H9 (cell line): ENCODE measurements at regions not wholly inside any gene's neighbourhood (a gene's known extent, or its start where the extent isn't known, plus 50 kb on each side); places are given as distances from the start of the nearest gene placed in this dataset.

ENCODE experiments used
- DNase-seq: peaks from one replicate; pipeline ENCODE4 v3.0.0-alpha.2; 2017
- H2AFZ ChIP-seq: one replicate; pipeline ENCODE4 v1.6.1; 2013; ENCODE audit warnings: mild to moderate bottlenecking, low read length, control low read depth, moderate library complexity
- H2AK5ac ChIP-seq: 2 replicates; pipeline ENCODE4 v1.6.1; 2013; ENCODE audit warnings: low read length, control low read depth, mixed read lengths; ENCODE audit not compliant: insufficient read length
- H2BK120ac ChIP-seq: one replicate; pipeline ENCODE4 v1.6.1; 2013; ENCODE audit warnings: low read depth, mild to moderate bottlenecking, low read length, control low read depth, inconsistent platforms; ENCODE audit not compliant: poor library complexity, severe bottlenecking
- H2BK12ac ChIP-seq: 2 replicates; pipeline ENCODE4 v1.6.1; 2013; ENCODE audit warnings: low read length, control low read depth, mixed read lengths, low read depth; ENCODE audit not compliant: insufficient read length
- H2BK15ac ChIP-seq: 2 replicates; pipeline ENCODE4 v1.6.1; 2013; ENCODE audit warnings: low read depth, low read length, control low read depth
- H2BK20ac ChIP-seq: one replicate; pipeline ENCODE4 v1.6.1; 2013; ENCODE audit warnings: low read depth, mild to moderate bottlenecking, low read length, control low read depth, inconsistent platforms; ENCODE audit not compliant: poor library complexity, severe bottlenecking
- H2BK5ac ChIP-seq: 2 replicates; pipeline ENCODE4 v1.6.1; 2013; ENCODE audit warnings: low read length, control low read depth, mixed read lengths; ENCODE audit not compliant: insufficient read length
- H3K14ac ChIP-seq: 2 replicates; pipeline ENCODE4 v1.6.1; 2013; ENCODE audit warnings: low read length, control low read depth; ENCODE audit not compliant: insufficient read depth
- H3K18ac ChIP-seq: 2 replicates; pipeline ENCODE4 v1.6.1; 2013; ENCODE audit warnings: low read depth, mild to moderate bottlenecking, mixed read lengths, low read length, control low read depth; ENCODE audit not compliant: insufficient read length
- H3K23ac ChIP-seq: 2 replicates; pipeline ENCODE4 v1.6.1; 2013; ENCODE audit warnings: low read length, control low read depth, mixed read lengths, low read depth; ENCODE audit not compliant: insufficient read length
- H3K23me2 ChIP-seq: 2 replicates; pipeline ENCODE4 v1.6.1; 2013; ENCODE audit warnings: low read depth, mild to moderate bottlenecking, mixed read lengths, low read length, control low read depth; ENCODE audit not compliant: insufficient read length, poor library complexity, severe bottlenecking
- H3K27ac ChIP-seq: 2 replicates; pipeline ENCODE4 v1.5.1; 2013; ENCODE audit warnings: low read length, control low read depth, mixed read lengths, low read depth; ENCODE audit not compliant: insufficient read length
- H3K27me3 ChIP-seq: 2 replicates; pipeline ENCODE4 v1.6.1; 2013; ENCODE audit warnings: low read length, control low read depth, inconsistent platforms; ENCODE audit not compliant: insufficient read depth
- H3K4ac ChIP-seq: 2 replicates; pipeline ENCODE4 v1.6.1; 2013; ENCODE audit warnings: low read depth, mild to moderate bottlenecking, control low read depth, inconsistent platforms, low read length, moderate library complexity
- H3K4me1 ChIP-seq: 2 replicates; pipeline ENCODE4 v1.6.1; 2013; ENCODE audit warnings: low read length, control low read depth, inconsistent platforms; ENCODE audit not compliant: insufficient read depth
- H3K4me2 ChIP-seq: 2 replicates; pipeline ENCODE4 v1.6.1; 2013; ENCODE audit warnings: low read length, control low read depth, mixed read lengths; ENCODE audit not compliant: insufficient read length, insufficient read depth
- H3K56ac ChIP-seq: 2 replicates; pipeline ENCODE4 v1.6.1; 2013; ENCODE audit warnings: low read depth, mild to moderate bottlenecking, mixed read lengths, low read length, control low read depth; ENCODE audit not compliant: insufficient read length
- H3K79me1 ChIP-seq: 2 replicates; pipeline ENCODE4 v1.6.1; 2013; ENCODE audit warnings: low read depth, mild to moderate bottlenecking, moderate library complexity, low read length, control low read depth, inconsistent platforms; ENCODE audit not compliant: insufficient read depth, poor library complexity, severe bottlenecking
- H3K79me2 ChIP-seq: 2 replicates; pipeline ENCODE4 v1.6.1; 2013; ENCODE audit warnings: low read length, control low read depth, inconsistent platforms; ENCODE audit not compliant: insufficient read depth
- H3K9ac ChIP-seq: 2 replicates; pipeline ENCODE4 v1.6.1; 2013; ENCODE audit warnings: low read length, control low read depth, mixed read lengths; ENCODE audit not compliant: insufficient read length; ENCODE audit errors: extremely low read depth
- H3K9me3 ChIP-seq: one replicate; pipeline ENCODE4 v1.6.1; 2013; ENCODE audit warnings: low read depth, low read length, inconsistent platforms; ENCODE audit not compliant: control insufficient read depth
- H3T11ph ChIP-seq: one replicate; pipeline ENCODE4 v1.6.1; 2013; ENCODE audit warnings: mild to moderate bottlenecking, low read length, control low read depth, inconsistent platforms
- H4K20me1 ChIP-seq: one replicate; pipeline ENCODE4 v1.6.1; 2013; ENCODE audit not compliant: control insufficient read depth, insufficient read length, insufficient read depth
- H4K5ac ChIP-seq: 2 replicates; pipeline ENCODE4 v1.6.1; 2013; ENCODE audit warnings: low read depth, mild to moderate bottlenecking, mixed read lengths, low read length, control low read depth; ENCODE audit not compliant: insufficient read length
- H4K8ac ChIP-seq: replicated peaks from 2 replicates; pipeline ENCODE4 v1.6.1; 2013; ENCODE audit warnings: low read length, control low read depth, mixed read lengths, low read depth; ENCODE audit not compliant: insufficient read length
- H4K91ac ChIP-seq: 2 replicates; pipeline ENCODE4 v1.6.1; 2013; ENCODE audit warnings: low read depth, mild to moderate bottlenecking, moderate library complexity, mixed read lengths, low read length, control low read depth; ENCODE audit not compliant: insufficient read length
- H3K27ac Mint-ChIP-seq, 3 experiments: 2 replicates in 2 of 3; 3 replicates in 1 of 3; pipeline ENCODE4 v1.8.0; 2020 to 2021; ENCODE audit warnings: mixed read lengths in 3 of 3, mild to moderate bottlenecking in 1 of 3, moderate library complexity in 1 of 3
- H3K27me3 Mint-ChIP-seq: 2 replicates; pipeline ENCODE4 v1.8.0; 2021; ENCODE audit warnings: low read depth, mild to moderate bottlenecking, moderate library complexity, mixed read lengths
- H3K36me3 Mint-ChIP-seq, 3 experiments: 2 replicates in 2 of 3; 3 replicates in 1 of 3; pipeline ENCODE4 v1.8.0; 2020 to 2021; ENCODE audit warnings: low read depth in 3 of 3, mixed read lengths in 3 of 3; ENCODE audit not compliant: insufficient read depth in 1 of 3
- H3K4me1 Mint-ChIP-seq, 2 experiments: 2 replicates each; pipeline ENCODE4 v1.8.0; 2020; ENCODE audit warnings: mixed read lengths in 2 of 2
- H3K4me3 Mint-ChIP-seq, 2 experiments: 2 replicates in 1 of 2; 3 replicates in 1 of 2; pipeline ENCODE4 v1.8.0; 2020 to 2021; ENCODE audit warnings: mild to moderate bottlenecking in 2 of 2, mixed read lengths in 2 of 2, moderate library complexity in 1 of 2
- H3K9me3 Mint-ChIP-seq, 2 experiments: 2 replicates in 1 of 2; 3 replicates in 1 of 2; pipeline ENCODE4 v1.8.0; 2020; ENCODE audit warnings: mild to moderate bottlenecking in 2 of 2, mixed read lengths in 2 of 2, moderate library complexity in 1 of 2
- WGBS: extraction: QIAGEN DNeasy Blood & Tissue Kit; methylation state at CpG from one replicate; pipeline ENCODE4 v1.1.7; 2013; ENCODE audit warnings: missing lambda C conversion rate, low lambda C conversion rate, mixed read lengths; ENCODE audit not compliant: insufficient read length; ENCODE audit errors: extremely low coverage; 5-methylcytosine and 5-hydroxymethylcytosine counted together
- TF ChIP-seq, protein P1 (sequence below): fragments of 200-600 bp; sonication (generic); conservative IDR thresholded peaks from 3 replicates; pipeline ENCODE4 v1.8.0; 2021; ENCODE audit warnings: antibody characterized with exemption, mild to moderate bottlenecking

DNA sequence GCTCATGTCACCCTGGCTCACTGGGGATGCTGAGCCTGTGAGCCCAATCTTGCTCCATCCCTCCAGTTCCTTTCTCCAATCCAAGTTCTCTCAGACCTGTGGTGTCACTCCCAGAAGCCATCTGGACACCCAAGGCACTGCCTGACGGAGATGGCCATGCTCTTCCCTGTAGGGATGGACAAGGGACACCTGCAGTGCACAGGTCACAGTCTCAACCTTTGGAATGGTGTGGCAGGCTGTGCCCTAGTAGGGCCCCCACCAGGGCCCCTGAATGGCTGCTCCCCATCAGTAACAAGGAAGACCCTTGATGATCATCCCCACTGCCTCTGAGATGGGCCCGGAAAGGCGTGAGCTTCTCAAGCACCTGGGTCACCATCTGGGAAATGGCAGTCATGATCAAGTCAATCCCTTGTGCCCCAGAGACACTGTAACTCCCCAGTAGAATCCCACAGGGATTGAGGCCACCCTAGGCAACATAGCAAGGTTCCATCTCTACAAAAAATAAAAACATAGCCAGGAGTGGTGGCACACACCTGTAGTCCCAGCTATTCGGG, 822.5 kb downstream of the KCNJ18 start:
- H2BK20ac ChIP-seq, result no peak overlapping the region
- no peaks in the 10 kb centered on the region for H3K79me1 ChIP-seq
- no peaks in the 10 kb centered on the region for H3K4me1 ChIP-seq
- H3K27ac Mint-ChIP-seq, result no peak overlapping the region
- no peak overlapping the region for H4K8ac ChIP-seq
- H3K27me3 ChIP-seq, result no peaks in the 10 kb centered on the region
- H3K27me3 Mint-ChIP-seq, result no peaks in the 10 kb centered on the region; the same call in 1 of the 2 replicates
- no peak overlapping the region for H3K56ac ChIP-seq
- H2BK12ac ChIP-seq, result no peak overlapping the region
- H3K27ac ChIP-seq, result no peak overlapping the region
- H3K23me2 ChIP-seq, result no peaks in the 10 kb centered on the region
- no peak overlapping the region for H3K14ac ChIP-seq
- no peaks in the 10 kb centered on the region for H4K20me1 ChIP-seq
- no peak overlapping the region for H2AK5ac ChIP-seq
- H3K4me3 Mint-ChIP-seq, result no peak overlapping the region
- H3K4me2 ChIP-seq, result no peak overlapping the region
- no peak overlapping the region for H2BK15ac ChIP-seq
- no peaks in the 10 kb centered on the region for H3K79me2 ChIP-seq
- TF ChIP-seq, protein P1, sequence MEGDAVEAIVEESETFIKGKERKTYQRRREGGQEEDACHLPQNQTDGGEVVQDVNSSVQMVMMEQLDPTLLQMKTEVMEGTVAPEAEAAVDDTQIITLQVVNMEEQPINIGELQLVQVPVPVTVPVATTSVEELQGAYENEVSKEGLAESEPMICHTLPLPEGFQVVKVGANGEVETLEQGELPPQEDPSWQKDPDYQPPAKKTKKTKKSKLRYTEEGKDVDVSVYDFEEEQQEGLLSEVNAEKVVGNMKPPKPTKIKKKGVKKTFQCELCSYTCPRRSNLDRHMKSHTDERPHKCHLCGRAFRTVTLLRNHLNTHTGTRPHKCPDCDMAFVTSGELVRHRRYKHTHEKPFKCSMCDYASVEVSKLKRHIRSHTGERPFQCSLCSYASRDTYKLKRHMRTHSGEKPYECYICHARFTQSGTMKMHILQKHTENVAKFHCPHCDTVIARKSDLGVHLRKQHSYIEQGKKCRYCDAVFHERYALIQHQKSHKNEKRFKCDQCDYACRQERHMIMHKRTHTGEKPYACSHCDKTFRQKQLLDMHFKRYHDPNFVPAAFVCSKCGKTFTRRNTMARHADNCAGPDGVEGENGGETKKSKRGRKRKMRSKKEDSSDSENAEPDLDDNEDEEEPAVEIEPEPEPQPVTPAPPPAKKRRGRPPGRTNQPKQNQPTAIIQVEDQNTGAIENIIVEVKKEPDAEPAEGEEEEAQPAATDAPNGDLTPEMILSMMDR, result no peak
- H3K4me1 Mint-ChIP-seq, result no peaks in the 10 kb centered on the region
- no peak overlapping the region for H3K23ac ChIP-seq
- H4K91ac ChIP-seq, result no peak overlapping the region
- H2AFZ ChIP-seq, result no peak overlapping the region
- no peak overlapping the region for H3K18ac ChIP-seq
- no peak overlapping the region for H3K9ac ChIP-seq
- no peak overlapping the region for H2BK120ac ChIP-seq
- no peak overlapping the region for H3T11ph ChIP-seq
- H3K9me3 ChIP-seq, result peaks cover 68% of the 10 kb centered on the region
- H2BK5ac ChIP-seq, result no peak overlapping the region
- peaks cover 67 to 72% of the 10 kb centered on the region in 2 experiments for H3K9me3 Mint-ChIP-seq
- peaks cover 5 to 13% (median 6%) of the 10 kb centered on the region in 3 experiments; a peak in 5 of 7 replicates for H3K36me3 Mint-ChIP-seq
- no peak overlapping the region for H4K5ac ChIP-seq
- WGBS, result no CpG with 5 or more reads among the region's 4 CpGs
- DNase-seq, result no peak
- H3K4ac ChIP-seq, result no peak overlapping the region
